DOHH2 (cell line): ENCODE measurements at regions not wholly inside any gene's neighbourhood (a gene's known extent, or its start where the extent isn't known, plus 50 kb on each side); places are given as distances from the start of the nearest gene placed in this dataset.

Source experiments
- H3F3A ChIP-seq: fragments of 200-600 bp; sonication (generic), shearing (Covaris generic); 2 replicates; pipeline ENCODE4 v1.6.0; 2016; ENCODE audit warnings: antibody characterized with exemption, mild to moderate bottlenecking; ENCODE audit not compliant: control insufficient read depth, insufficient read depth
- H3K27ac ChIP-seq: fragments of 200-600 bp; sonication (generic); 2 replicates; pipeline ENCODE4 v1.5.1; 2014; ENCODE audit warnings: low read depth, mild to moderate bottlenecking, low read length, moderate library complexity
- H3K27me3 ChIP-seq: fragments of 200-600 bp; sonication (generic); 2 replicates; pipeline ENCODE4 v1.6.1; 2014; ENCODE audit warnings: mild to moderate bottlenecking, low read length, mixed read lengths; ENCODE audit not compliant: control insufficient read depth
- H3K36me3 ChIP-seq: fragments of 200-600 bp; sonication (generic); 2 replicates; pipeline ENCODE4 v1.6.1; 2014; ENCODE audit warnings: mild to moderate bottlenecking, low read length, moderate library complexity, mixed read lengths; ENCODE audit not compliant: control insufficient read depth
- H3K4me1 ChIP-seq: fragments of 200-600 bp; sonication (generic); 2 replicates; pipeline ENCODE4 v1.6.1; 2014; ENCODE audit warnings: mild to moderate bottlenecking, low read length, mixed read lengths; ENCODE audit not compliant: control insufficient read depth
- H3K4me2 ChIP-seq: fragments of 200-600 bp; sonication (generic); 2 replicates; pipeline ENCODE4 v1.6.0; 2014; ENCODE audit warnings: mild to moderate bottlenecking, low read length, moderate library complexity
- H3K4me3 ChIP-seq: fragments of 200-600 bp; sonication (generic); 2 replicates; pipeline ENCODE4 v1.5.1; 2014; ENCODE audit warnings: mild to moderate bottlenecking, low read length, mixed read lengths
- H3K79me2 ChIP-seq: fragments of 200-600 bp; sonication (generic); 2 replicates; pipeline ENCODE4 v1.6.1; 2014; ENCODE audit warnings: mild to moderate bottlenecking, low read length, mixed read lengths; ENCODE audit not compliant: control insufficient read depth
- H3K9me2 ChIP-seq: fragments of 200-600 bp; sonication (generic); replicated peaks from 2 replicates; pipeline ENCODE4 v1.6.1; 2014; ENCODE audit warnings: mild to moderate bottlenecking, low read length, mixed read lengths; ENCODE audit not compliant: control insufficient read depth
- H3K9me3 ChIP-seq: fragments of 200-600 bp; sonication (generic); 2 replicates; pipeline ENCODE4 v1.6.1; 2014; ENCODE audit warnings: antibody characterized with exemption, low read length, mixed read lengths; ENCODE audit not compliant: control insufficient read depth, insufficient read depth
- H4K20me1 ChIP-seq: fragments of 200-600 bp; sonication (generic); 2 replicates; pipeline ENCODE4 v1.6.0; 2014; ENCODE audit warnings: low read depth, mild to moderate bottlenecking, antibody characterized with exemption, low read length, moderate library complexity; ENCODE audit not compliant: control insufficient read depth, insufficient read depth
- EZH2phosphoT487 ChIP-seq: fragments of 200-600 bp; sonication (generic); IDR thresholded peaks from 2 replicates; pipeline ENCODE4 v1.6.1; 2017; ENCODE audit warnings: borderline replicate concordance, mild to moderate bottlenecking, antibody characterized with exemption, low read length, moderate library complexity, mixed read lengths
- TF ChIP-seq, protein P1 (sequence below): fragments of 200-600 bp; sonication (generic); IDR thresholded peaks from one replicate; pipeline ENCODE4 v1.5.1; 2014; ENCODE audit warnings: antibody characterized with exemption, mild to moderate bottlenecking, low read depth, low read length; ENCODE audit not compliant: poor library complexity, severe bottlenecking

- H3K79me2 ChIP-seq = no peaks in the 10 kb centered on the region
- no peaks in the 10 kb centered on the region for H3K9me3 ChIP-seq
- no peaks in the 10 kb centered on the region for H3K4me1 ChIP-seq
- H3K36me3 ChIP-seq = no peaks in the 10 kb centered on the region
- H4K20me1 ChIP-seq = no peaks in the 10 kb centered on the region
- no peaks in the 10 kb centered on the region for H3K9me2 ChIP-seq
- H3K4me2 ChIP-seq = no peak overlapping the region
- no peaks in the 10 kb centered on the region for H3F3A ChIP-seq
- H3K27ac ChIP-seq = no peak overlapping the region
- no peaks in the 10 kb centered on the region for H3K27me3 ChIP-seq
- TF ChIP-seq, protein P1, sequence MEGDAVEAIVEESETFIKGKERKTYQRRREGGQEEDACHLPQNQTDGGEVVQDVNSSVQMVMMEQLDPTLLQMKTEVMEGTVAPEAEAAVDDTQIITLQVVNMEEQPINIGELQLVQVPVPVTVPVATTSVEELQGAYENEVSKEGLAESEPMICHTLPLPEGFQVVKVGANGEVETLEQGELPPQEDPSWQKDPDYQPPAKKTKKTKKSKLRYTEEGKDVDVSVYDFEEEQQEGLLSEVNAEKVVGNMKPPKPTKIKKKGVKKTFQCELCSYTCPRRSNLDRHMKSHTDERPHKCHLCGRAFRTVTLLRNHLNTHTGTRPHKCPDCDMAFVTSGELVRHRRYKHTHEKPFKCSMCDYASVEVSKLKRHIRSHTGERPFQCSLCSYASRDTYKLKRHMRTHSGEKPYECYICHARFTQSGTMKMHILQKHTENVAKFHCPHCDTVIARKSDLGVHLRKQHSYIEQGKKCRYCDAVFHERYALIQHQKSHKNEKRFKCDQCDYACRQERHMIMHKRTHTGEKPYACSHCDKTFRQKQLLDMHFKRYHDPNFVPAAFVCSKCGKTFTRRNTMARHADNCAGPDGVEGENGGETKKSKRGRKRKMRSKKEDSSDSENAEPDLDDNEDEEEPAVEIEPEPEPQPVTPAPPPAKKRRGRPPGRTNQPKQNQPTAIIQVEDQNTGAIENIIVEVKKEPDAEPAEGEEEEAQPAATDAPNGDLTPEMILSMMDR = no peak
- TF ChIP-seq EZH2phosphoT487 = no peak
- no peak overlapping the region for H3K4me3 ChIP-seq
Measured at GRCh38 chr10:64134676-64135075, 613.5 kb downstream of the REEP3 start.

GRCh38 chr10:64142395-64142794 is 621.2 kb downstream of the REEP3 start:
- Histone ChIP-seq H3K27me3 (no peaks in the 10 kb centered on the region), H3K9me3 (no peaks in the 10 kb centered on the region)
- no peak for TF ChIP-seq EZH2phosphoT487
- TF ChIP-seq, protein P1 = no peak

GRCh38 chr10:64148607-64149006 is 627.4 kb downstream of the REEP3 start:
- H3K27me3 ChIP-seq = no peaks in the 10 kb centered on the region
- H3K27ac ChIP-seq = no peak overlapping the region
- H3K9me3 ChIP-seq = no peaks in the 10 kb centered on the region
- no peaks in the 10 kb centered on the region for H3K9me2 ChIP-seq
- H4K20me1 ChIP-seq = no peaks in the 10 kb centered on the region
- no peaks in the 10 kb centered on the region for H3K36me3 ChIP-seq
- no peak for TF ChIP-seq EZH2phosphoT487
- TF ChIP-seq, protein P1 = no peak
- no peaks in the 10 kb centered on the region for H3F3A ChIP-seq
- H3K79me2 ChIP-seq = no peaks in the 10 kb centered on the region
- no peak overlapping the region for H3K4me3 ChIP-seq
- no peaks in the 10 kb centered on the region for H3K4me1 ChIP-seq
- no peak overlapping the region for H3K4me2 ChIP-seq

More at GRCh38 chr10:64142395-64142794, 621.2 kb downstream of the REEP3 start:
- no peaks in the 10 kb centered on the region for H4K20me1 ChIP-seq
- no peaks in the 10 kb centered on the region for H3K79me2 ChIP-seq
- H3K4me1 ChIP-seq = no peaks in the 10 kb centered on the region
- no peak overlapping the region for H3K4me3 ChIP-seq
- no peaks in the 10 kb centered on the region for H3K36me3 ChIP-seq
- H3F3A ChIP-seq = no peaks in the 10 kb centered on the region
- no peak overlapping the region for H3K27ac ChIP-seq
- H3K9me2 ChIP-seq = no peaks in the 10 kb centered on the region
- H3K4me2 ChIP-seq = no peak overlapping the region
